ENCODE measurements at regions not wholly inside any gene's neighbourhood (a gene's known extent, or its start where the extent isn't known, plus 50 kb on each side); places are given as distances from the start of the nearest gene placed in this dataset.
"Not testable (repeated sequence)": the region's sequence is repeated elsewhere in the genome, so short reads cannot be mapped to it uniquely, and the experiment has no call there.

GRCh38 chr3:151611419-151611818 is 122.3 kb upstream of the AADACL2 start:
- Histone ChIP-seq H3K4me3 (no peak overlapping the region), H3K27me3 (no peaks in the 10 kb centered on the region; the same call in 1 of the 2 replicates), H3K9me3 (peaks cover 2% of the 10 kb centered on the region), H3K36me3 (no peaks in the 10 kb centered on the region)
- no peak for DNase-seq

GRCh38 chr3:151609491-151609890 is 124.2 kb upstream of the AADACL2 start:
- H3K36me3 ChIP-seq, result no peaks in the 10 kb centered on the region
- no peaks in the 10 kb centered on the region; the same call in 1 of the 2 replicates for H3K27me3 ChIP-seq
- peaks cover 2% of the 10 kb centered on the region for H3K9me3 ChIP-seq
- no peak for DNase-seq
- no peak overlapping the region for H3K4me3 ChIP-seq

- no peak for DNase-seq
- Histone ChIP-seq H3K4me3 (no peak overlapping the region), H3K36me3 (no peaks in the 10 kb centered on the region), H3K27me3 (no peaks in the 10 kb centered on the region), H3K9me3 (no peaks in the 10 kb centered on the region)
Observed at GRCh38 chr3:151604891-151605290, 128.8 kb upstream of the AADACL2 start.

GRCh38 chr3:151600783-151601182 is 132.9 kb upstream of the AADACL2 start:
- DNase-seq, result no peak
- H3K9me3 ChIP-seq, result no peaks in the 10 kb centered on the region
- H3K4me3 ChIP-seq, result no peak overlapping the region
- H3K27me3 ChIP-seq, result no peaks in the 10 kb centered on the region
- no peaks in the 10 kb centered on the region for H3K36me3 ChIP-seq

GRCh38 chr3:151599103-151599672 is 134.5 kb upstream of the AADACL2 start:
- H3K27me3 ChIP-seq, result no peaks in the 10 kb centered on the region
- H3K36me3 ChIP-seq, result no peaks in the 10 kb centered on the region
- DNase-seq, result no peak
- no peaks in the 10 kb centered on the region for H3K9me3 ChIP-seq
- H3K4me3 ChIP-seq, result no peak overlapping the region

- no peak for DNase-seq
- Histone ChIP-seq H3K9me3 (no peaks in the 10 kb centered on the region), H3K4me3 (no peak overlapping the region)
Observed at GRCh38 chr3:151596940-151597339, 136.1 kb upstream of the IGSF10 start.

GRCh38 chr3:151593928-151594327 is 133.1 kb upstream of the IGSF10 start:
- DNase-seq, result no peak
- Histone ChIP-seq H3K36me3 (no peaks in the 10 kb centered on the region), H3K27me3 (no peaks in the 10 kb centered on the region), H3K9me3 (no peaks in the 10 kb centered on the region), H3K4me3 (no peak overlapping the region)

More at GRCh38 chr3:151596940-151597339, 136.1 kb upstream of the IGSF10 start:
- H3K27me3 ChIP-seq, result no peaks in the 10 kb centered on the region
- no peaks in the 10 kb centered on the region for H3K36me3 ChIP-seq

GRCh38 chr3:151592287-151592686 is 131.4 kb upstream of the IGSF10 start:
- Histone ChIP-seq H3K36me3 (no peaks in the 10 kb centered on the region), H3K4me3 (no peak overlapping the region), H3K27me3 (no peaks in the 10 kb centered on the region), H3K9me3 (peaks cover 5% of the 10 kb centered on the region)
- no peak for DNase-seq

GRCh38 chr3:151591441-151591840 is 130.6 kb upstream of the IGSF10 start:
- no peak for DNase-seq
- H3K9me3 ChIP-seq, result peaks cover 5% of the 10 kb centered on the region
- no peaks in the 10 kb centered on the region for H3K36me3 ChIP-seq
- no peaks in the 10 kb centered on the region for H3K27me3 ChIP-seq
- H3K4me3 ChIP-seq, result no peak overlapping the region

- Histone ChIP-seq H3K27me3 (no peaks in the 10 kb centered on the region), H3K4me3 (no peak overlapping the region), H3K9me3 (peaks cover 5% of the 10 kb centered on the region), H3K36me3 (no peaks in the 10 kb centered on the region)
- DNase-seq, result no peak
Observed at GRCh38 chr3:151589311-151589710, 128.4 kb upstream of the IGSF10 start.

GRCh38 chr3:151587659-151588058 is 126.8 kb upstream of the IGSF10 start:
- H3K4me3 ChIP-seq, H3K36me3 ChIP-seq, H3K9me3 ChIP-seq, DNase-seq, H3K27me3 ChIP-seq: not testable (repeated sequence)

GRCh38 chr3:151584566-151584965 is 123.7 kb upstream of the IGSF10 start:
- Histone ChIP-seq H3K9me3 (peaks cover 5% of the 10 kb centered on the region), H3K27me3 (no peaks in the 10 kb centered on the region), H3K4me3 (no peak overlapping the region), H3K36me3 (no peaks in the 10 kb centered on the region)
- no peak for DNase-seq

GRCh38 chr3:151581035-151581434 is 120.2 kb upstream of the IGSF10 start:
- DNase-seq, result no peak
- H3K27me3 ChIP-seq, result no peaks in the 10 kb centered on the region
- 0 out of 2 replicates have a peak, but pooled peaks cover 3% of the 10 kb centered on the region for H3K9me3 ChIP-seq
- H3K4me3 ChIP-seq, result no peak overlapping the region
- no peaks in the 10 kb centered on the region for H3K36me3 ChIP-seq

GRCh38 chr3:151580591-151580990 is 119.7 kb upstream of the IGSF10 start:
- no peak for DNase-seq
- Histone ChIP-seq H3K4me3 (no peak overlapping the region), H3K36me3 (no peaks in the 10 kb centered on the region), H3K9me3 (0 out of 2 replicates have a peak, but pooled peaks cover 3% of the 10 kb centered on the region), H3K27me3 (no peaks in the 10 kb centered on the region)

GRCh38 chr3:151579571-151580270 is 118.9 kb upstream of the IGSF10 start:
- 0 out of 2 replicates have a peak, but pooled peaks cover 3% of the 10 kb centered on the region for H3K9me3 ChIP-seq
- DNase-seq, result no peak
- no peak overlapping the region for H3K4me3 ChIP-seq
- H3K36me3 ChIP-seq, result no peaks in the 10 kb centered on the region
- no peaks in the 10 kb centered on the region for H3K27me3 ChIP-seq

GRCh38 chr3:151578495-151578894 is 117.6 kb upstream of the IGSF10 start:
- no peaks in the 10 kb centered on the region for H3K27me3 ChIP-seq
- H3K9me3 ChIP-seq, result 0 out of 2 replicates have a peak, but pooled peaks cover 3% of the 10 kb centered on the region
- H3K4me3 ChIP-seq, result no peak overlapping the region
- no peak for DNase-seq
- H3K36me3 ChIP-seq, result no peaks in the 10 kb centered on the region

GRCh38 chr3:151576511-151577137 is 115.8 kb upstream of the IGSF10 start:
- no peak for DNase-seq
- H3K4me3 ChIP-seq, result no peak overlapping the region
- no peaks in the 10 kb centered on the region for H3K36me3 ChIP-seq
- no peaks in the 10 kb centered on the region for H3K27me3 ChIP-seq
- H3K9me3 ChIP-seq, result 0 out of 2 replicates have a peak, but pooled peaks cover 3% of the 10 kb centered on the region

GRCh38 chr3:151568184-151568583 is 107.3 kb upstream of the IGSF10 start:
- 0 out of 2 replicates have a peak, but pooled peaks cover 2% of the 10 kb centered on the region for H3K9me3 ChIP-seq
- DNase-seq, result no peak
- H3K36me3 ChIP-seq, result no peaks in the 10 kb centered on the region
- no peak overlapping the region for H3K4me3 ChIP-seq
- no peaks in the 10 kb centered on the region for H3K27me3 ChIP-seq
